GM04503 (cell line): ENCODE measurements at regions not wholly inside any gene's neighbourhood (a gene's known extent, or its start where the extent isn't known, plus 50 kb on each side); places are given as distances from the start of the nearest gene placed in this dataset.

Experiments
- DNase-seq: peaks from one replicate; pipeline ENCODE4 v3.0.0-alpha.2; 2012; ENCODE audit warnings: low read depth

- no peak for DNase-seq
Measured at GRCh38 chr2:5070257-5070656, 621.9 kb upstream of the SOX11 start.

DNA sequence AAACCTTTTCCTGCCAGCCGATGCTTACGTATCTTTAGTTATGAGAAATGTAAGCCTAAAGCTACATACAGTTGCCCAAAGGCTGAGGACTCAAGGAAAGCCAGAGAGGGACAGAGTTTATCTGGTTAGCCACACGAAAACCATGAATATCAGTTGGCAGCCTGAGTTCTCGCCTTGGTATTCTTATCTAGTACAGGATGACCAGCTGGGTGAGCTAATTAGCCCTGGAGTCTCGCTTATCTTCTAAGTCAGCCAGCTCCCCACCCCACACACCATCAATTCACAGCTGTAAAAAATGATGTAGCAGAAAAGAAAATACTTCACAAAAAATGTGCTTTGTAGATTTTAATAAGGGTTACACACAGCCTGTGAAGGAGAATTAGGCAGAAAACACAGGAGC, 617.5 kb upstream of the SOX11 start:
- no peak for DNase-seq

DNA sequence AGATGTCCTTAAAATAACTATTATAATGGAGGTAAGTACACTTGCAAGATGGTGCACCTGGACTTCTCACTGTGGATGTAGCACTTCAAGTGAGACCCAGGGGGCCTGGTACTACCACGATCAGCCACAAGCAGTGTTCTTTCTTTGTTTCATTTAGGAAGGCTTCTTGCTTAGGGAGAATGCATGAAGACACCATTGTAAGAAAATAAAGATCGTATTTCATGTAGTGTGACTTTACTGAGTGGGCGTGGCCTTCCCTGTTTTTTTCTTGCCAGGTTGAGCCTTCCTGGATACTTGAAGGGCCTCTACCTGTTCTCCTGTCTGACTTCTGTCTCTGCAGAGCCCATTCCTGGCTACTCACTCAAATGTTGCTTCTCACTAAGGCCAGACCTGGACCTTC, 615.6 kb upstream of the SOX11 start:
- no peak for DNase-seq

DNA sequence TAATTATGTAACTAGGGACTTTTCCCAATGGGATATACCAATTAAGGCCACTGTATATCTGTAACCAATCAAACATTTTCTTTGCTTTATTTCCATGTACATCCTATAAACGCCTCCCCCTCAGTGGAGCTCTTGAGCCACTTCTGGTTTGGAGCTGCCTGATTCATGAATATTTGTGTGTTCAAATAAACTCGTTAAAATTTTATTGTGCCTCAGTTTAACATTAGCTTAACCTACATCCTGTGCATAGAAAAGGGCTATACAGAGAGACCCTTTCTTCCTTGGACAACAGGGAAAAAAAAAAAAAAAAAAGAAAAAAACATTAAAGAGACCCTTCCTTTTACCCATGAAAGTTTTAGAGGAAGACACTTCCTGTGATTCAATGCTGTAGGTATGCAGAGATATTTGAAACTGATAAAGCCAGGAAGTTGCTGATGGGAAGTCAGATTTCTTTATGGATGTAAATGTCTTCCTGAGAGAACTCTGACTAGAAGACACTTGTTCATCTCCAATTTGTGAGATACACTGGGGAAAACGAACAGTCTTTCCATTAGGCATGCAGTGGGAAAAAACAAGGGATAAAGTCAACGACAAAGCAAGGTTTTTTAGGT, 614.6 kb upstream of the SOX11 start:
- DNase-seq, result no peak

GRCh38 chr2:5083402-5083801, 608.8 kb upstream of the SOX11 start:
- no peak for DNase-seq

- no peak for DNase-seq
Measured at GRCh38 chr2:5089409-5089808, 602.8 kb upstream of the SOX11 start.

GRCh38 chr2:5093056-5093455, 599.1 kb upstream of the SOX11 start:
- DNase-seq, result no peak

DNA sequence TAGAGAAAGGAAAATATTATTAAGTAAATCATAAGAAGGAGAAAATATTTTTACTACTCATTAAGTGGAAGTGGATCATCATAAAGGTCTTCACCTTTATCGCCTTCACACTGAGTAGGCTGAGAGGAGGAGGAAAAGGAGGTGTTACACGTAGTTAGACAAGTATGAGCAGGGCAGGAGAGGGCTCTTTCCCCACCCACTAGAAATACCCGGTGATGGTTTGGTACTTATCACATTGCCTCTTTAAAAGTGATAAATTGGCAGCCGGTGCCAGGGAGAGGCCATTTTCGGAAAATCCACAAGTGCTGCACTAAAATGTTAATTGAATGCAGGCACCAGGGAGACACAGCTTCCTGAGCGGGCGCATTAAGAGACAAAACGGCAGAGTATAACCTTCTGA, 598.7 kb upstream of the SOX11 start:
- no peak for DNase-seq

DNA sequence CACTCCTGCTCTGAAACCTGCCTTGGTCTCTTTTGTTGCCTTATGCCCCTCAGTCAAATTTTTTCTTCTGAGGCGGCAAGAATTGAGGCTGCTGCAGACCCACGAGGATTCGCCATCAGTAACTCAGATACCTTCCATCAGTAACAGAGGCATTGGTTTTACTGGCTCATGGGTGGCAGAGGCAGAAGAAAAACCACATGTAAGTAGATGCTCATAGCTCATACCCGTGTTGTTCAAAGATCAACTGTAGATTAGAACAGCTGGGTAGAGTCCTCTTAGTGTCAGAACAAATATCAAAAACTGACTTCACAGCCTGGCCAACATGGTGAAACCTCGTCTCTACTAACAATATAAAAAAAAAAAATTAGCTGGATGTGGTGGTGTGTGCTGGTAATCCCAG, 598.0 kb upstream of the SOX11 start:
- DNase-seq, result no peak

DNA sequence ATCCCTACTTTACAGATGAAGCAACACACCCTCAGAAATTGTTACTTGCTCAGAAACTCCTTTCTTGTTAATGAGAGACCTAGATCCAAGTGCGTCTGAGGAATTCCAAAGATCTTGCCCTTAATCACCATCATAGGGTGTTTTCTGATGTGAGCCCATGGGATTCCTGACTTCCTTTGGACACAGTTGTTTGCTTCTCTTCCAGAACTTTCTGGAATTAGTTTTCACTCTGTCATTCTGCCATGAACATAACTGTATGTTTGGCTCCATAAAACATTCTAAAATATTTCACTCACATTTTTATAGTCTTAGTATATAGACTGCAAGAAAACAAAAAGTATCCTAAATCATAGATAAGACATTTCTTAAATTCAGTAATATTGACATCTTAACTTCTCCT, 593.9 kb upstream of the SOX11 start:
- DNase-seq, result no peak

DNA sequence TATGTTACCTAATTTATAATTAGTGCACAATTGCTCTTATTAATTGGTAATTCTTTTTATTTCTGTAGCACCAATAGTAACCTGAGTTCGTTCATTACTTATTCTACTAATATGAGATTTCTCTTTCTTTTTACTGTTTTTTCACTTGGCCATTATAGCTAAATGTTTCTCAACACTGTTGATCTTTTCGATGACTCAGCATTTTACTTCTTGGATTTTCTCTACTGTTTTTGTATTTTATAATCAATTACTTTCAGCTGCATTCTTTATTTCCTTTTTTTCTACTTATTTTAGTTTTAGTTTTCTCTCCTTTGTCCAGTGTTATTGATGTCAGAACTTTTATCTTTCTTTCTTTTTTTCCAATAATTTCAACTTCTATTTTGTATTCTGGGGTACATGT, 589.4 kb upstream of the SOX11 start:
- no peak for DNase-seq

DNA sequence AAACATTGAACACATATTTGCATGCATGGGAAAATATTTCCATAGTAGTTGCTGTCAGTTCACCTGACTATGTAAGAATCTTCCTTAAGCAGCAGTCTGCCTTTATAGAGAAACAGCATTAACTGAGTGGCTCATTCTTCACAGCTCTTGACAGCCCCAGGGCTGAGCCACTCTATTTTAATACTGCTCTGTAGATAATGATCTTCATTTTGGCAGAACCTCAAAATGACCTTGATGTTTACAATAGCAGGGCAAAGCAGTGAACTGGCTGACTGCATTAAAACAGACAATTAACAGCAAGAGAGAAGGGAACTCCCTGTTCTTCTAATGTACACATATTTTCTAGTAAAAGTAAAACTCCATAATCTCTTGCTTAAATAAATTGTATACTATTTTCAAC, 580.6 kb upstream of the SOX11 start:
- DNase-seq, result no peak

DNA sequence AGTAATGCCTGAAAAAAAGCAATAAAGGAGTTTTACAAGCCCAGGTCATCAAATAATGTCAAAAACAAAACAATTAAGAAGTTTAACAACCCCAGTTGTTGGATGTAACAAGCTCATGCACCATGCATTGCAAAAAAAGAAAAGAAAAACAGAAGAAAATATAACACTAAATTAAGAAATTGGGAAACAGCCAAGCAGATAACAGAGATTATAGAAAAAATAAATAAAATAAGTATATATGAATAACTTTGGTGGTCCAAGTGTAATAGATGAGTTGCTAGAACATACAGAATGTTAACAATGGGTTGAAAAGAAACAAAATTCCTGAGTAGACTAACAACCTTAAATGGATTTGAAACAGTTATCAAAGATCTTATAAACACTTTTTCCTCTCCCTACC, 573.1 kb upstream of the SOX11 start:
- no peak for DNase-seq

- no peak for DNase-seq
Measured at GRCh38 chr2:5121121-5121520, 571.1 kb upstream of the SOX11 start.

GRCh38 chr2:5121642-5122041, 570.5 kb upstream of the SOX11 start:
- DNase-seq, result no peak

DNA sequence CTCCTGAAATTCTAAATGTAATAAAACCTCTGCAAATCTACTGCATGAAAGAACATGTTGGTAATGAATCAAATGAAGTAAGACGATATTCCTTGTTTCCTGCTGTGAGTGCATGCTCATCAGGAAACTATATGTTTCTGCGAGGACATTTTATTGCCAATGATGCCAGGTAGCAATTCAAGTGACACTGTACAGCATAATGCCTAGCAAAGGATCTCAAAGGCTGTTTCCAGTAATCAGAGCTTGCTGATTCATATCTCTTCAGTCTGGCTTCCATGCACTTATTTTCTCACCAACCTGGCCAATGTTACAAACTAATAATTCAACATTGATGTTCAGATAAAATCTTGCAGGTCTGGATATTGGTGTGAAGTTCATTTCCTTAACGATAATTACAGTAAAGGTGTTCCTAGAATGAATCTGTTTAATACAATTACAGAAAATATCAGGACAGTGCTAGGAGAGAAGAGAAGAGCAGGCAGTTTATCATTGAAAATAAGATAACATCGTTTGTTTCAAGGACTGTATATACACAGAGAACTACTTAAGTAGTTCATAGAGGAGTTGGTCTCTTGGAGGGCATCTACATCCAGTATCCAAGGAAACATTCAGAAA, 568.5 kb upstream of the SOX11 start:
- no peak for DNase-seq

GRCh38 chr2:5125017-5125730, 567.0 kb upstream of the SOX11 start:
- DNase-seq, result no peak

DNA sequence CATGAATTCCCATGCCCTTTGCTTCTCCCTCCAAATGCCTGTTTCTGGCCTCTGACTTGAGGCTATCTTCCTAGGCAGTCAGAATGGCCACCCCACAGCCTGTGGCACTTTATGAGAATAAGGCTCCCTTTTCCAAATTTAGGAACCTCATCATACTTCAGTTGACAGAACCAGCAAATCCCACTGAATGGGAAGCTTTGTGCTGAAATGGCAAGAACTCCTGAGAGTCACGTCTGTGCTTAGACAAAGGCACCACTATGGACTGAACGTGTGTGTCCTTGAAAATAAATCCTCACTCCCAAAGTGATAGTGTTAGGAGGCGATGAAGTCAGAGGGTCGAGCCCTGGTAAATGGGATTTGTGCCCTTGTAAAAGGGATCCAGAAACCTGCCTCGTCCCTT, 559.9 kb upstream of the SOX11 start:
- no peak for DNase-seq

DNA sequence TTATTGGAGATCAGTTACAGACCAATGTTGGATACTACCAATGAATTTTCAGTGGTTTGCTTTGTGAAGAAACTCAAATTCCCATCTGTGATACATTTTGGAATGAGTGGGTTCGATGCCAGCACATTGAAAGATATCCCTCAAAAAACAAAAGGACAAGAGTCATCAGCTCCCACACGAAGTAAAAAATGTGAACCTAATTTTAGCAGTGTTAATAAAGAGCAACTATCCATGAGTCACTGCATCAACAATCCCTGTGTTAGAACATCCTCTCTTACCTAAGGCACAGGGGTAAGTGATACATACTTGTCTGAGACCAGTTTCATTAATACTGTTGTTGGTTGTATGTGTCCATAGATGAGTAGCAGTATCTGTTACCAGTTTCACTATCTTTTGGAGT, 551.8 kb upstream of the SOX11 start:
- DNase-seq, result no peak

DNA sequence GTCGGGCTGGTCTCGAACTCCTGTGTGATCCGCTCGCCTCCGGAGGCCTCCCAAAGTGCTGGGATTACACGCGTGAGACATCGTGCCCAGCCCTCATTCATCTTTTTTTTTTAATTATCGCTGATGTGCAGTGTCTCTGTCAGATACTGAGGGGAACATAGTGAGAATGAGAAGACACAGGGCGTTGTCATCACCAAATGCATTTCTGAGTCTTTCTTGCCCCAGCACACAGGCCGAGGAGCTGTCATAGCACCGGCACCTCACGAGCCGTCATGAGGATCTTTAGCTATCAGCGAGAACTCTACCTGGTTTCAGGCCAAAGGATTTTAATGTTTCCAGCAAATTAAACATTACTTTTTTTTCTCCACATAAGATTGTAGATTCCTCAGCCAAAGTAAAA, 548.0 kb upstream of the SOX11 start:
- no peak for DNase-seq

GRCh38 chr2:5145053-5145452, 547.1 kb upstream of the SOX11 start:
- no peak for DNase-seq

- no peak for DNase-seq
Measured at GRCh38 chr2:5145801-5146200, 546.4 kb upstream of the SOX11 start.

DNA sequence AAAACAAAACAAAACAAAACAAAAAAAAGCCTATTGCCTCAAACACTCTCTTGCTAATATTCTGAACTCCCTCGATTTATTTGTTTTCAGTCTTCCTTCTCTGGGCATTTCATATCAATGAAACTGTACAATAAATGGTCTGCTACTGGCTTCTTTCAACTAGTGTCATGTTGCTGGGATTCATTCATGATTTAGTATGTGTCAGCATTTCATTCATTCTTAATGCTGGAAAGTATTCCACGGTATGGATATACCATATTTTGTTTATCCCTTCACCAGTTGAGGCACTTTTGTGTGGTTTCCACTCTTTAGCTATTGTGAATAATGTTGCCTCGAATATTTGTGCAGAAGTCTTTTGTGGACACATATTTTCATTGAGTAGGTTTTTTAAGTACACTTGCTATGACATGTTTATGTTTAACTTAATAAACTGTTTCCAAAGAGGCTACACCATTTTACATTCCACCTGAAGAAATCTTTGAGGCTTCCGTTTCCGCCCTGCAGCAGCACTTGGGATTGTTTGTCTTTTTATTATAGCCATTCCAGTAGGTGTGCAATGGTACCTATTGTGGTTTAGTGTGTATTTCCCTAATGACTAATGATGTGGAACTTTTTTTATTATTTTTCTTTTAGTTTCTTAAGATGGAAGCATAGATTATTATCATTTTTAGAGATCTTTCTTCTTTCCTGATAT, 543.6 kb upstream of the SOX11 start:
- no peak for DNase-seq
